HG03280 (cell line): ENCODE measurements at regions not wholly inside any gene's neighbourhood (a gene's known extent, or its start where the extent isn't known, plus 50 kb on each side); places are given as distances from the start of the nearest gene placed in this dataset.
"Not testable (repeated sequence)": the region's sequence is repeated elsewhere in the genome, so short reads cannot be mapped to it uniquely, and the experiment has no call there.

ENCODE experiments used
- ATAC-seq: cut with Tn5 transposase; IDR thresholded peaks from one replicate; pipeline ENCODE4 v1.9.1; 2021; ENCODE audit warnings: mild to moderate bottlenecking, moderate library complexity; ENCODE audit not compliant: unreplicated experiment

- ATAC-seq = not testable (repeated sequence)
Observed at GRCh38 chr13:60805640-60806039, 408.6 kb downstream of the TDRD3 start.

- ATAC-seq = no peak
Observed at GRCh38 chr13:60798503-60798902, 401.5 kb downstream of the TDRD3 start.

- no peak for ATAC-seq
Observed at GRCh38 chr13:60797112-60797511, 400.1 kb downstream of the TDRD3 start.

- no peak for ATAC-seq
Observed at GRCh38 chr13:60794751-60795150, 397.7 kb downstream of the TDRD3 start.

GRCh38 chr13:60790620-60791019 lies 393.6 kb downstream of the TDRD3 start:
- ATAC-seq = no peak

- no peak for ATAC-seq
Observed at GRCh38 chr13:60788156-60788829, 391.3 kb downstream of the TDRD3 start.

GRCh38 chr13:60787083-60787482 lies 390.1 kb downstream of the TDRD3 start:
- ATAC-seq = no peak

- ATAC-seq = no peak
Observed at GRCh38 chr13:60772726-60773125, 375.7 kb downstream of the TDRD3 start.

- ATAC-seq = no peak
Observed at GRCh38 chr13:60765700-60766411, 368.8 kb downstream of the TDRD3 start.

- no peak for ATAC-seq
Observed at GRCh38 chr13:60759499-60759898, 362.5 kb downstream of the TDRD3 start.

GRCh38 chr13:60758637-60759036 lies 361.6 kb downstream of the TDRD3 start:
- no peak for ATAC-seq

GRCh38 chr13:60757501-60758215 lies 360.6 kb downstream of the TDRD3 start:
- ATAC-seq = no peak

- ATAC-seq = no peak
Observed at GRCh38 chr13:60756306-60756705, 359.3 kb downstream of the TDRD3 start.

GRCh38 chr13:60755380-60756163 lies 358.6 kb downstream of the TDRD3 start:
- ATAC-seq = no peak

GRCh38 chr13:60754211-60755090 lies 357.4 kb downstream of the TDRD3 start:
- no peak for ATAC-seq

- ATAC-seq = no peak
Observed at GRCh38 chr13:60753641-60754040, 356.6 kb downstream of the TDRD3 start.

GRCh38 chr13:60745343-60745742 lies 348.3 kb downstream of the TDRD3 start:
- ATAC-seq = no peak

- no peak for ATAC-seq
Observed at GRCh38 chr13:60733933-60734332, 336.9 kb downstream of the TDRD3 start.

- ATAC-seq = no peak
Observed at GRCh38 chr13:60727140-60727539, 330.1 kb downstream of the TDRD3 start.

- ATAC-seq = no peak
Observed at GRCh38 chr13:60721063-60721462, 324.0 kb downstream of the TDRD3 start.
